Fibroblast of skin of left quadriceps (primary cell): ENCODE measurements at regions not wholly inside any gene's neighbourhood (a gene's known extent, or its start where the extent isn't known, plus 50 kb on each side); places are given as distances from the start of the nearest gene placed in this dataset.
A peak's percentile ranks its signal among the peaks of the same experiment; 100 is the strongest.
"Not testable (repeated sequence)": the region's sequence is repeated elsewhere in the genome, so short reads cannot be mapped to it uniquely, and the experiment has no call there.

Source experiments
- DNase-seq, 2 experiments: peaks; one replicate each; pipeline ENCODE4 v3.0.0-alpha.2; 2013; ENCODE audit warnings: low read depth in 2 of 2

DNA sequence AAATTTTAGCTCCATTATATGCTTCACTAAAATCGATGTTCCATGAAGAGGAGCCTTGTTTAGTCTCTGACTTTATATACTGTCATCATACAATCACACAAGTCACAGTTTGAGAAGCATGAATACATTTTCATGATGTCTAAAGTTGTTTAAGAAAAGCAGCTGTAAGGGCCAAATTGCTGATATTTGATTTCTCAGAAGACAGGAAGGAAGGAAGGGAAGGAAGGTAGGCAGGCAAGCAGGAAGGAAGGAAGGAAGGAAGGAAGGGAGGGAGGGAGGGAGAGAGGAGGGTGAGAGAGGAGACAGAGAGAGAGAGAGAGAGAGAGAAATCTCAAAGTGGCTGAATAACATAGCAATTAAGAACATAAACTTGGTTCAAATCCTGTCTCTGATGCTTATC lies 153.7 kb downstream of the RTL9 start:
- no peak for DNase-seq

DNA sequence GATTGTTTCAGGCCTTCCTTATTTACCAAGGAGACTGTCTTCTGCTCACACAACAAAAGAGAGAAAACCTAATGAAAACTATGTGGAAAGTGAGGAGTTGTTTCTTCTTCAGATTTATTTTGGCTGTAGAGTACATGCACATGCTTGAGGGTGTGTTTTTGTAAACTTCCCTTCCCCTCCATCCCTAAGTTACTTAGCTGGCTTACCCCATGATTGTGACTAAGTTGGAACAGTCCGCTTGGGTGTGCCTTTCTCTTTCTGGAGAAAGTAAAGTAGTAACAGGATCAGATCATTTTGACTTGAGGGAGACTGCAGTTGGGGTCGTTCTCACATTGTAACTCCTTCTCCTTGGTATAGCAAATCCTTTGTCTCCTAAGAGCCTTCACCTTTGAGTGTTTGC lies 155.9 kb downstream of the RTL9 start:
- DNase-seq, result no peak

DNA sequence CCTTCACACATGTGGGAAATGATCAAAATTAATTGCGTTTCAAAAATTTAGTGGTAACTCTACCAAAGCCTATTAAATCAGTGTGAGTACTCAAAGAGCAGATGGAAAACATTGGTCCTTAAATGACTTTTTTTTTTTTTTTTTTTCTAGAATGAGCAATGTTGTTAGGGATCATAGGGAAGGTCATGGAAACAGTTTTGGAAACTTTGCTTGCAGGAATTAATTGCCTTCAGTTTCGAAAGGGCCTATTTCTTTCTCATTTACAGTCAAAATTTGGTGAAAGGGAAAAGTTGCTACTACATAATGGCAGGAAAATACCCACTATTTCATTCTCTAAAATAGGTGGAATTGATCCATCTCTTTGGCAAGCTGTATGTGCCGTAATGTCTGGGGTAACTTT lies 160.9 kb downstream of the RTL9 start:
- DNase-seq, result no peak

DNA sequence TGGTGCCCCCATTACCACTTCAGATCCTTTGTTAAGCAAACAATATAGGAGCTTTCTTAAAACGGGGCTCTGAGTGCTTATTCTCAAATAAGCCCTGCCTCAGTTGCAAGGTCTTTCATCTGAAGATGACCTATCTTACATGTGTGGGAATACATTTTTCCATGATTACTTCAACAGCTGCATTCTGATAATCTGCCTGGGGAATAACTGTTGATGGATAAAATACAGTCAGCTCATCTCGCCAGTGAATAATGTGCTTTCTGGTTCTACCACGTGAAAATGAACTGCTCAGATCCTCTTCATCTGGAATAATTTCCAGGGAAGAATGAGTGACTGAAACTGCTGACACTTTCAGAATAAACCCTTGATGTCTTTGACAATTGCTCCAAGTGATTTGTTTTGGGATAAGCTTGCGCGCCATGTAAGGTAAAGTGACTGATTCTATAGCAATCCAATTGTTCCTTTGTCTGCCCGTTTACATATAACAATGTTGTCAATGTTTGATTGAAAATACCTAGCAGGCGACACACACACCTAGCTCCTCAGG lies 161.3 kb downstream of the RTL9 start:
- DNase-seq, result no peak

DNA sequence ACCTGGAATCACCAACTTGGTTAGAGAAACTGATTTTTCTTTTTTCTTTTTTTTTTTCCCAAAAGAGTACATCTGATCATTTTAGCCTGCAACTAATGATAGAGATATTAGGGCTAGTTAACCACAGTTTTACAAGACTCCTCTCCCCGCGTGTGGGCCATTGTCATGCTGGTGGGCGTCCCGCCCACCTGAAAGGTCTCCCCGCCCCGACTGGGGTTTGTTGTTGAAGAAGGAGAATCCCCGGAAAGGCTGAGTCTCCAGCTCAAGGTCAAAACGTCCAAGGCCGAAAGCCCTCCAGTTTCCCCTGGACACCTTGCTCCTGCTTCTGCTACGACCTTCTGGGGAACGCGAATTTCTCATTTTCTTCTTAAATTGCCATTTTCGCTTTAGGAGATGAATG lies 162.0 kb downstream of the RTL9 start:
- DNase-seq, result not testable (repeated sequence)

DNA sequence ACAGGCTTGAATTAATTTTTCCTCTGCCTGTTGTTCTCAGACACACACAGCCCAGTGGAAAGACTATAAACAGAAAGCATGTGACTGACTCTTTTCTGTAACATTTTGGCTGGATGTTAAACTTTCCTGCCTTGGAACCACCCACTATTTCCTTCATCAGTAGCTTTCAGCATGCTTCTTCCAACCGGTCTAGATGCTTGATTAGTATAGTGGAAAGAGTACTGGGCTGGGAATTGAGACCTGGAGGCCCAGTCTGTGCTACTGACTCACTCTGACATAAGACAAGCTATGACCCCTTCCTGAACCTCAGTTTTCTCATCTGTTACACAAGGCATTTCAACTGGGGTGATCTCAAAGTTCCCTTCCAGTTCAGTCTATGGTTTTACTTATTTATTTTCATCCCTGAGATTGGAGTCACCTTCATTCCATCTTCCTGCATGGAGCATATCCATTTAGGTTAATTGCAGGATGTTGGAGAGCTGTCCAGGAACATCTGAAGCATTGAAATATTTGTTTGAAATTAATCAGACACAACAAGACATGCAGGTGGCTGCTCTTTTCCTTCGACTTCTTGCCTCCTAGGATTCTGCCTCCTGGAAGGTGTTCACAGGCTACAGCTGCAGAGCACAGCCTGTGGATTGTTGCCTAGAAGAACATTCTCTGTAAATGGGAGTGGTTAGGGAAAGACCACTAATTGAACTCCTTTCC lies 173.4 kb downstream of the RTL9 start:
- no peak for DNase-seq

DNA sequence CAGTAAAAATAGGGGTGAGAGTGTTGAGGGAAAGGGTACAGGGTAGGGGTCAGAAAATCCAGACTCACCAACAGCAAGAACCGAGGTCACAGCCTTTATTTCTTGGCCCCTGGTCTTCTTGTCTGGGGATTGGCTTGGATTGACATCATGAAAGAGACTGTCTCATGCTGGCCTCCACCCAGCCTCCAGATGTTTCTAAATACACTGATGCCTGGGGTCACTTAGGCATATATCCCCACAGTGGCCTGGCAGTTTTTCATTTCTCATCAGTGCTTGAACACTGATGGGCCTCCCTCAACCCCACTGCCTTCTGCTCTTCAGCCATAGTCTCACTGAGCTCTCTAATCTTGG lies 173.9 kb downstream of the RTL9 start:
- no peak for DNase-seq

DNA sequence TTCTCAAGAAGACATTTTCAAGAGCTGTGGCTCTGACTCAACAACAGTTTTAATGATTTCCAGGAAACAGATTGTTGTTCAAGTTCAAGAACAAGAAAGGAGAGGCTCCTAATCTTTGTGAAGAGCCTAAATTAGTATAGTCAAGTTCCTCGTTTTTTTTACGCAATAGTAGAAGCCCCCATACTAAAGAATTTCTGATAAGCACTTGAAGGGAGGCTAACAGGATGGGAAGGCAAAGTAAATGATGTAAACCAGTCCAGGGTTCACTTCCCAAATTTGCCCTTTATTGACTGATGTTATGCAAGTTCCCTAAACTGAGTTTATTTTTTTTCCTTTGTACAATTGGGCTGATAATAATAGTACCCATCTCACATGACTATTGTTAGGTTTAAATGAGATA lies 178.2 kb downstream of the RTL9 start:
- DNase-seq, result no peak

DNA sequence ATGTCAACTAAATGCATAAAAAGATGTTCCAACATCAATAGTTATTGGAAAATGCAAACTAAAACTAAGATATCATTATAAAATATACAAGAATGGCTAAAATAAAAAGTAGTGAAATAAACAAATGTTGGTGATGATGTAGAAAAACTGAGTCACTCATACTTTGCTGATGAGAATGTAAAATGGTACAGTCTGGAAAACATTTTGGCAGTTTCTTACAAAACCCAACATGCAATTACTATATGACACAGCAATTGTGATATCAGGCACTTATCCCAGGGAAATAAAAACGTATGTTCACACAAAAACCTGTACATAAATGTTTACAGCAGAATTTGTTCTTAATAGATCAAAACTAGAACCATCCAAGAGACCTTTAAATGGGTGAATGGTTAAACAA lies 182.6 kb downstream of the RTL9 start:
- DNase-seq, result peak in 1 of 2 experiments; percentile 1

DNA sequence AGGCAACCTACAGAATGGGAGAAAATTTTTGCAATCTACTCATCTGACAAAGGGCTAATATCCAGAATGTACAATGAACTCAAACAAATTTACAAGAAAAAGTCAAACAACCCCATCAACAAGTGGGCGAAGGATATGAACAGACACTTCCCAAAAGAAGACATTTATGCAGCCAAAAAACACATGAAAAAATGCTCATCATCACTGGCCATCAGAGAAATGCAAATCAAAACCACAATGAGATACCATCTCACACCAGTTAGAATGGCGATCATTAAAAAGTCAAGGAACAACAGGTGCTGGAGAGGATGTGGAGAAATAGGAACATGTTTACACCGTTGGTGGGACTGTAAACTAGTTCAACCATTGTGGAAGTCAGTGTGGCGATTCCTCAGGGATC lies 192.2 kb downstream of the RTL9 start:
- DNase-seq, result not testable (repeated sequence)

DNA sequence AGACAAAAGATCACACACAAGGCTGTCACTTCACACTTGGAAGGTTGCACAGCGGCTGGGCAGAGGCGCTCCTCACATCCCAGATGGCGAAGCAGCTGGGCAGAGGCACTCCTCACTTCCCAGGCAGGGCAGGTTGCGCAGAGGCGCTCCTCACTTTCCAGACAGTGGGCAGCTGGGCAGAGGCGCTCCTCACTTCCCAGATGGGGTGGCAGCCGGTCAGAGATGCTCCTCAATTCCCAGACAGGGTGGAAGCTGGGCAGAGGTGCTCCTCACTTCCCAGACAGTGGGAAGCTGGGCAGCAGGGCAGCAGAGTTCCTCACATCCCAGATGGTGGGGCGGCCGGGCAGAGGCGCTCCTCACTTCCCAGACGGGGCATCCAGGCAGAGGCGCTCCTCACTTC lies 199.2 kb downstream of the RTL9 start:
- DNase-seq, result no peak

DNA sequence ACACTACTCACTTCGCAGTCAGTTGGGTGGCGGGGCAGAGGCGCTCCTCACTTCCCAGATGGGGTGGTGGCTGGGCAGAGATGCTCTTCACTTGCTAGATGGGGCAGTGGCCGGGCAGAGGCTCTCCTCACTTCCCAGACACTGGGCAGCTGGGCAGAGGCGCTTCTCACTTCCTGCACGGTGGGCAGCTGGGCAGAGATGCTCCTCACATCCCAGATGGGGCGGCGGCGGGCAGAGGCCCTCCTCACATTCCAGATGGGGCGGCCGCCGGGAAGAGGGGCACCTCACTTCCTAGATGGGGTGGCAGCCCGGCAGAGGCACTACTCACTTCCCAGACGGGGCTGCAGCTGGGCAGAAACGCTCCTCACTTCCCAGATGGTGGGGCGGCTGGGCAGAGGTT lies 199.8 kb downstream of the RTL9 start:
- DNase-seq, result no peak

DNA sequence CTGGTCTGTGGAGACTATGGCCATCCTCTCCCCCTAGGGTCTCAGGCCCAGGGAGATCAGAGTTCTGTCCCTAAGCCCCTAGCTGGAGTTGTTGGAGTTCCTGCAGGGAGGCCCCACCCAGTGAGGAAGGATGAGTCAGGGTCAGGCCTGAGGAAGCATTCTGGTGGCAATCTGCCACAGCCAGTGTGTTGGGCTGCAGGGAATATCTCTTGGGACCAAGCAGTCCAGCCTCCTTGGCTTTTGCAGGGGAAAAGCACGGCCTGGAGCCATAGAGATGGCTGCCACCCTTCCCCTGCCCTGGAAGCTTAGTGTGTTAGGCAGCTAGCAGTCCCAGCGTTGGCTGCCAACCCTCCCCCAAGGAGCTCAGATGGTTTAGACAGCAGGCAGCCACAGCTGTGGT lies 202.4 kb downstream of the RTL9 start:
- DNase-seq, result peak; percentile 36 to 39

DNA sequence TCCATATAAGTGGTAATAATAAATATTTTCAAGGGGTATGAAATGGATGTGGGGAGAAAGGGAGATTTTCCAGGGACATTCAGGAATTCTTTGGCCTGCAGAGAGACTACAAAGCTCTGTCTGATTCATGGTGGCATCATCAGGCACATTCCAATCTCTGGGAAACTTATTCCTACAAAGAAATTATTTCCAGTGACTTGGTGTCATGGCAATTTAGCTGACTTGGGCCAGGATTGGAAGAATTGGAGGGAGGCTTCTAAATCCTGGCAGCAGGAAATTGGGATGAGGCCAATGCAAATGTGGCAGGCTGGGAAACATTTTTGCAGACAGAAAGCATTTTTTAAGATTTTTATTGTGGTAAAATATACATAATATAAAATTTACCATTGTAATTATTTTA lies 204.6 kb downstream of the RTL9 start:
- peak; percentile 16 to 24 for DNase-seq

DNA sequence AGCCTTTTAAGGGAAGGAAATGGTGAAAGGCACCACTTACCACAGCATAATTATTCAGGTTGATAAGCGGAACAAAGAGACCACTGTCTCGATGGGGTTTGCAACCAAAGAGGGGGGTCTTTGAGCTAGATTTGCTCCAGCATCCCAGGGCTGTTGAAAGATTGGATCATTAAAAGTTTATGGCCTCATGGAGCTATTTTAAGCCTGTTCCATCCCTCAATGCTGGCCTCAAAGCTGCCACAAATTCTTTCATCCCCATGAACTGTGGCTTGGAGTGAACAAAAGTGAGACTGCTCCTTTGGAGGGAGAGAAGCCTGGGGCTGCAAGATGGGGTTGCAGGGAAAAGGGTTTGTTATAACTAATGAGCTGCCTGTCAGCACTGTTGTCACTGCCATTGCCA lies 209.8 kb downstream of the RTL9 start:
- no peak for DNase-seq

DNA sequence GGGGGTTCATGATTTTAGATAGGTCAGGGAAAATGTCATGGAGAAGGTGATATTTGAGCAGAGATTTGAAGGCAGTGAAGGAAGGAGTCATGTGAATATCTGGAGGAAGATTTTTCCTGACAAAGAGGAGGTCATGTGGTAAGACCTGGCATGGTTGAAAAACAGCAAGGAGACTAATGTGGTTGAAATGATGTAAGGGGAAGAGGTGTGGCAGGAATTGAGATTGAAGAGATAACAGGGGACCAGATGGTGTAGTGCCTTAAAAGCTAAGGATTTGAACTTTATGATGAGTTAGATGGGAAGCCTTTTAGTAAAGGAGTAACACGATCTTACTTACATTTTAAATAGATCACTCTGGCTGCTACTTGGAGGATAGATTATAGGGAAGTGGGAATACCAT lies 210.9 kb downstream of the RTL9 start:
- peak; percentile 3 to 4 for DNase-seq

DNA sequence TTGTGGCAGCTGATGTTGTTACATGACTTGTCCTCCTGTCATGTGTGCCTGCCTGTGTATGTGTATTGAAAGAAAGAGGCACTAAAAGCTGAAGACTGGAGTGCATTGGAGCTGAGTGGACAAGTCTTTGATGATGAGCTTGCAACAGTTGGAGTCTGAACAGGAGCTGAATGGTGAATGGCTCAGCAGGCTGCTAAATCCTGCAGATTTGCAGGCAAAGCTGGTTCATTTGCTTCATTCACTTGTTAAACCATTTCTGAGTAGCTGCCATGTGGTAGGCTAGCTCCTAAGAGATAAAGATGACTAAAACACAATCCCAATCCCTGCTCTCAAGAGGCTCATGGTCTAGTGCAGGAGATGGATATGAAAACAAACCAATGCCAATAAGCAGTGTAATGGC lies 217.3 kb downstream of the CHRDL1 start:
- DNase-seq, result no peak

DNA sequence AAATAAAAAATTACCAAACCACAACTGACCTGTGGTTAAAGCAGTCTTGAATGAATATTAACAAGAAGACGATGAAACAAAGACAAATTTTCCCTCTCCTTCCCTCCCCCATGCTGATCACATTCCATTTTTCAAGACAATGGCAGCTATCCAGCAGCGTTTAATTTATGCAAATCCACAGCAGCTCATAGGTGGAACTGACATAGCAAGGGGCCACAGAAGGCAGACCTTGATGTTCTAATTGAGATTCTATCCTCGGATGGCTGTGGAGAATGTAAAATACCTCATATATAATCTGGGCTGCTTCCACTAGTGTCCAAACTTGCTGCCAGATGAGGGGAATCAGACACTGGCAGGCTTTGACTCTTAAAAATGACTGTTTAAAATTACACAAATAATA lies 211.5 kb downstream of the CHRDL1 start:
- no peak for DNase-seq

DNA sequence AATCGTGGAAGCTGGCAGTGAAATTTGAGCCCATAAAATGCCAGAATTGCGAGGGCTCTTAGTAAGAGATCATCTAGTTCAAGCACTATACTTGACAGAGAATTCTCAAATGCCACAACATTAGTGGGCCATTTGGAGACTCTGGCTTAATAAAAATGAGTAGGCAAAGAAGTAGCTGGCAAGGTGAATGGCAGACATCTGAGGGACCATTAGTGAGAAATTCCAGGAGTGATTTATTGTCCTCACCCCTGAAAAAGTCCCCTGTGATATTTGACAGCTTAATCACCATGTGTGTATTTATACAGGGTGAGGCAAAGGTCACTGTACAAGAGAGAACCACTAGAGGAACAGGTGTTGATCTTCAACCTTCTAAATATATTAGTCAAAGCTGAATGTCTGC lies 207.5 kb downstream of the CHRDL1 start:
- no peak for DNase-seq

DNA sequence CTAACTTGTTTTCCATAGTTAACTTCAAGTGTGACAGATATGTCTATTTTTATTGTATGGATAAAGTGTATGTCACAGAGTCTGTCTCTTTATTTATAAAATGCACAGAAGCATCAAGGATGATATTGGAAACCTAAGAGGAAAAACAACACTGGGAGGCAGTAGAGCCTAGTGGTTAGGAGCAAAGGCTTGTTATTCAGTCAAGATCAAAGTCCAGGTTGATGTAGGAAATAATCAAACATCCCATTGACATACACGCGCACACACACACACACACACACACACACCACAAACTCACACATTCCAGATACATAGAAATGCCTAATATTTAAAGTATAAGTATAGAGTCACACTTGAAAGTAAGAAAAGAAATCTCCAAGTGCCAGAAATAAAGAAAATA lies 206.8 kb downstream of the CHRDL1 start:
- DNase-seq, result no peak

DNA sequence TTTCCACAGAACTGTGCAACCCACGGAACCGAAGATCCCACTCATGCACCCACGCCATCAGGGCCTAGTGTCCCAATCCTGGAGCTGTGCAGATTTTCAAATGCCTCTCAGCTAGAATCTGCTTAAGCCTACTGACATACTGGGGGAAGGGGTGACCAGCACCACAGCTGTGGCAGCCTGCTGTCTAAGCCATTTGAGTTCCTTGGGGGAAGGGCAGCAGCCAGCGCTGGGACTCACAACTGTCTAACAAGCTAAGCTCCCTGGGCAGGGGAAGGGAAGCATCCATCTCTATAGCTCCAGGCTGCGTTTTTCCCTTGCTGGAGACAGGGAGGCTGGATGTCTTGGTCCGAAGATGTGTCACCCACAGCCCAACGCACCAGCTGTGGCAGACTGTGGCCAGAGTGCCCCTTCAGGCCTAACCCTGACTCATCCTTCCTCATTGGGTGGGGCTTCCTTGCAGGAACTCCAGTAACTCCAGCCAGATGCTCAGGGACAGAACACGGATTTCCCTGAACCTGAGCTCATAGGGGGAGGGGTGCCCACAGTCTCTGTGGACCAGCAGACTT lies 194.8 kb downstream of the CHRDL1 start:
- DNase-seq, result no peak

DNA sequence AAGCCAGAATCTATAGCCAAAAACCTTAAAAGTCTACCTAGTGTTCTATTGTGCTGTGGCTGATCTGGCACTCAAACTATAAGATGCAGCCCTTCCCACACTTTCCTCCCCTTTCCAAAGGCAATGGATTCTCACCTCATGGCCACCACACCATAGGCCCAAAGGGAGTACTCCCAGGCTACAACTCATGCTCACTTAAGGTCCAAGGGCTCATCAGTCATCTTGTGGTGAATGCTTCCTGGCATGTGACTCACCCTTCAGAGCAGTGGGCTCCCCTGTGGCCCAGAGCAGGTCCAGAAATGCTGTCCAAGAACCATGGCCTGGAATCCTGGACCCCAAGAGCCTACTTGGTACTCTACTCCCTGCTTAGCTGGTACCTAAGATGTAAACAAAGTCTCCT lies 181.0 kb downstream of the CHRDL1 start:
- no peak for DNase-seq
